BE2C (cell line): ENCODE measurements at regions not wholly inside any gene's neighbourhood (a gene's known extent, or its start where the extent isn't known, plus 50 kb on each side); places are given as distances from the start of the nearest gene placed in this dataset.

ENCODE experiments used
- DNase-seq: peaks from one replicate; pipeline ENCODE4 v3.0.0-alpha.2; 2020
- H3K27me3 ChIP-seq: fragments of 250-450 bp; sonication (Bioruptor Pico); 2 replicates; pipeline ENCODE4 v1.5.1; 2020; ENCODE audit warnings: mild to moderate bottlenecking
- H3K36me3 ChIP-seq: fragments of 250-450 bp; sonication (Bioruptor Pico); 2 replicates; pipeline ENCODE4 v1.5.1; 2020; ENCODE audit warnings: mild to moderate bottlenecking
- H3K4me1 ChIP-seq: fragments of 250-450 bp; sonication (Bioruptor Pico); 2 replicates; pipeline ENCODE4 v1.5.1; 2020
- H3K4me3 ChIP-seq: 2 replicates; pipeline ENCODE4 v1.5.1; 2011; ENCODE audit warnings: low read depth, low read length
- H3K9me3 ChIP-seq: fragments of 250-450 bp; sonication (Bioruptor Pico); 2 replicates; pipeline ENCODE4 v1.5.1; 2020
- CTCF ChIP-seq: IDR thresholded peaks from 2 replicates; pipeline ENCODE4 v1.5.1; 2012; ENCODE audit warnings: mild to moderate bottlenecking, low read depth, low read length

GRCh38 chr7:131976411-131976810 is 420.0 kb upstream of the PODXL start:
- H3K9me3 ChIP-seq, result peaks cover 3% of the 10 kb centered on the region; the same call in 1 of the 2 replicates
- DNase-seq, result no peak
- no peaks in the 10 kb centered on the region for H3K36me3 ChIP-seq
- TF ChIP-seq CTCF, result no peak
- H3K4me1 ChIP-seq, result no peaks in the 10 kb centered on the region
- H3K4me3 ChIP-seq, result no peak overlapping the region
- H3K27me3 ChIP-seq, result no peaks in the 10 kb centered on the region

DNA sequence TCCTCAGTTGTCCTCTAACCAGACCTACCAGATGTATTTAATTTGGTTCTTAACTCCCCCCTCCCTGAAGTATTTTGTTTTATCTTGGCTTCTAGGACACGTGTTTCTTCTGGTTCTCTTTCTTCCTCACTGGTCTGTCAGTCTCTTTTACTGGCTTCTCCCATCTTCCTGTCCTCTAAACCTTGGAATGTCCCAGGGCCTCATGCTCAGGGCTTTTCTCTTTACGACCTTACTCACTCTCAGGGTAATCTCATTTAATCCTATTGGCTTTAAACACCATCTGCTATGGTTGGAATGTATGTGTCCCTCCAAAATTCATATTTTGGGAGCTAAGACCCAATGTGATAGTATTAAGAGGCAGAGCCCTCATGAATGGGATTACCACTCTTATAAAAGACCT is 418.2 kb upstream of the PODXL start:
- no peak for TF ChIP-seq CTCF
- Histone ChIP-seq H3K4me1 (no peaks in the 10 kb centered on the region), H3K36me3 (no peaks in the 10 kb centered on the region), H3K4me3 (no peak overlapping the region), H3K9me3 (peaks cover 3% of the 10 kb centered on the region; the same call in 1 of the 2 replicates), H3K27me3 (no peaks in the 10 kb centered on the region)
- no peak for DNase-seq

DNA sequence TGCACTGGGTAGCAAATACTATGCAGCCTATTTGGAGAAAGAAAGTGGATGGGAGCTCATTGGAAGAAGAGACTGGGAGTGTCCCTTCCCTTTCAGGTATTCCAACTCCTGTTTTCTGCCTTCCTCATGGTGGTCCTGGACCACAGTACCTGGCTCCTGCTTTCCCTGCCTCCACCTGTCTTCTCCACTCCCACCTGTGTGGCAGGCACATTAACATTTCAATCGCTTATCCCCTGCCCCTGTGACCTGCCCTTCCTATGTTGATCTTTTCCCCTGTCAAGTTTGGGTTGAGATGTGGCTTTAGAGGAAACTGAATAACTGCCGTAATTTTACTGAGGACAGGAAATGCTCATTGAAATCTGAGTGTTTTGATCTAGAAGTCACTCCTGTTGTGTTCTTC is 415.8 kb upstream of the PODXL start:
- no peak for TF ChIP-seq CTCF
- DNase-seq, result no peak
- Histone ChIP-seq H3K4me1 (no peaks in the 10 kb centered on the region), H3K27me3 (no peaks in the 10 kb centered on the region), H3K4me3 (no peak overlapping the region), H3K36me3 (no peaks in the 10 kb centered on the region), H3K9me3 (peaks cover under 1% of the 10 kb centered on the region; the same call in 1 of the 2 replicates)

DNA sequence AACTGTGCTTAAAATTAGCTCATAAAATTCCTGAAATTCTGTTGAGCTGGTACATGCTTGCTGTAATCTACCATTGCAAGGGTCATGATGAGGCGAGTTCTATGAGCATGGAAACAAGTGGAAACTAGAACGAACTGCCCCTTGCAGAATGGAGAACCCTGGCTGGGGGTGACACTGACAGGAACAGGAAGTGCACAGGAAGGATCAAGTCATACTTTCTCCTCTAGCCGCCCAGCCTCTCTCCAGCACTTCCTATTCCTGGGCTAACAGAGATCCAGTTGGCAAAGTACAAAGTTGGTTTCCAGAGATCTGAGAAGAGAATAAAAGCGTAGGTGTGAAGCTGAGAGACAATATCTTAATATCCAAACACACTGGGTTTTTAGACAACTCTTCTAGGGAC is 414.2 kb upstream of the PODXL start:
- TF ChIP-seq CTCF, result no peak
- H3K36me3 ChIP-seq, result no peaks in the 10 kb centered on the region
- H3K9me3 ChIP-seq, result no peaks in the 10 kb centered on the region
- H3K4me3 ChIP-seq, result no peak overlapping the region
- DNase-seq, result no peak
- no peaks in the 10 kb centered on the region for H3K4me1 ChIP-seq
- H3K27me3 ChIP-seq, result no peaks in the 10 kb centered on the region

DNA sequence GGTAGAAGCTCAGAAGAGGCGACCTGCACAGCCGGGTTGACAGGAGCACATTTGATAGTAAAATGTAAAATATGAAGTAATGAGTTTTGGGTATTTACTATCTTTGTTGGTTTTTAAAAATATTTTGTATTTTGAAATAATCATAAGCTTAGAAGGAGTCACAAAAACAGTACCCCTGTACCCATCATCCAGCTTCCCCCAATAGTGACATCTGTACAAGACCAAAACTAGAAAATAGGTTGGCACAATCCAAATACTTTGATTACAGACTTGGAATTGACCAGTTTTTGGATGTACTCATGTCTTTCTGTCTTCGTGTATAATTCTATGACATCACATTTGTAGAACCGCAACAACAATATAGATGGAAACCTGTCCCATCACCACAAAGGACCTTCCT is 413.1 kb upstream of the PODXL start:
- Histone ChIP-seq H3K4me1 (no peaks in the 10 kb centered on the region), H3K36me3 (no peaks in the 10 kb centered on the region), H3K27me3 (no peaks in the 10 kb centered on the region), H3K9me3 (no peaks in the 10 kb centered on the region), H3K4me3 (no peak overlapping the region)
- TF ChIP-seq CTCF, result no peak
- DNase-seq, result no peak

- Histone ChIP-seq H3K9me3 (no peaks in the 10 kb centered on the region), H3K36me3 (no peaks in the 10 kb centered on the region), H3K4me3 (no peak overlapping the region), H3K27me3 (no peaks in the 10 kb centered on the region), H3K4me1 (no peaks in the 10 kb centered on the region)
- no peak for DNase-seq
- no peak for TF ChIP-seq CTCF
These were observed 410.8 kb upstream of the PODXL start for GRCh38 chr7:131967216-131967730.
